ENCODE measurements at regions not wholly inside any gene's neighbourhood (a gene's known extent, or its start where the extent isn't known, plus 50 kb on each side); places are given as distances from the start of the nearest gene placed in this dataset.

DNA sequence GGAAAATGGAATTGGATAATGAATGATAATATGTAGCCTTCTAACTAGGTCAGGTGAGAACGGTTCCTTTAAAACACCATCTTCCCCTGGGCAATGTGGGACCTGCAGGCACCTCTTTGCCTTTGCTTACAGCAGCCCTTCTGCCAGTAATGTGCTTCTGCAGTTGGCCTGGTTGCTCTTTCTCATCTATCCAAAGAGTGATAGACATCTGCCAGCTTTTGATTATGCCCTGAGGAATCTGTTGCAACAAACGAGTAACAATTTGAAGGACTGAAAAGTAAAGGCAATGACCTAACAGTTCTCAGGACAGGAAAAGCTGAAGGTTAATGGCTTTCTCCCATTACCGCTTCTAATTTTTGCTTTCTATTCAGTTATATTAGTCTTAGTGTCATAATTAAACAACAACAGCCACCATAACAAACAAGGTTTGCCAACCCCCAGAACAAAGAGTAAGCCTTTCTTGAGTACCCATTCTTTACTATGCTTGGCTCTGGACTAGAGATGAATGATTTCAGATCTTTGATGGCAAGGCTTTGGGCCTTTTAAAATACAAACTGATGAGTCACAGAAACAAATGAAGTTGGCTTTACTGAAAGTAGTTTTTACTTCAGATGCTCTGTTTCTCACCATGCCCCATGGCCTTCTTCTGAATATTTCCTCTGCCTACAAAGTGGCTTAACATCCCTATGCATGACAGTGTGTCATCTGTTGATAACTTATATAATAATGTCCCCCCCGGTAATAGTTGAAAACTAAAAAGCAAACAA lies 76.1 kb upstream of the KRR1 start:
- DNase-seq (ENCODE audit: low read depth in 1 of 2, low spot score in 1 of 2) = no peak
- in situ Hi-C loops (cut with HindIII; ENCODE audit: low pct_unique_long_range_greater_than_20kb, low sequenced_read_pairs) = no loop called here
- TF ChIP-seq JUND (IDR thresholded peaks at IDR 0.05; ENCODE audit: low read depth) = no peak

DNA sequence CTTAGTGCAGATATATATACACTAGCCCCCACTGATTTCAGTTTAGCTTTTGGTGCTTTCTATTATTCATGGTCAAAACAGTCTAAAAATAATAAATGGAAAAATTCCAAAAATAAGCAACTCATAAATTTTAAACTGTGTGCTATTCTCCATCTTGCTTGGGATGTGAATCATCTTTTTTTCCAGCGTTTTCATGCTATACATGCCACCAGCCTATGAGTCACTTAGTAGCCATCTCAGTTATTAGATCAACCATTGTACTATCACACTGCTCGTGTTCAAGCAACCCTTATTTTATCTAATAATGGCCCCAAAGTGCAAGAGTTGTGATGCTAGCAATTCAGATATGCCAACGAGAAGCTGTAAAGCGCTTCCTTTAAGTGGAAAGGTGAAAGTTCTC lies 73.9 kb upstream of the KRR1 start:
- in situ Hi-C loops (cut with HindIII; ENCODE audit: low pct_unique_long_range_greater_than_20kb, low sequenced_read_pairs) = no loop called here
- no peak for TF ChIP-seq JUND (IDR thresholded peaks at IDR 0.05; ENCODE audit: low read depth)
- no peak for DNase-seq (ENCODE audit: low read depth in 1 of 2, low spot score in 1 of 2)

DNA sequence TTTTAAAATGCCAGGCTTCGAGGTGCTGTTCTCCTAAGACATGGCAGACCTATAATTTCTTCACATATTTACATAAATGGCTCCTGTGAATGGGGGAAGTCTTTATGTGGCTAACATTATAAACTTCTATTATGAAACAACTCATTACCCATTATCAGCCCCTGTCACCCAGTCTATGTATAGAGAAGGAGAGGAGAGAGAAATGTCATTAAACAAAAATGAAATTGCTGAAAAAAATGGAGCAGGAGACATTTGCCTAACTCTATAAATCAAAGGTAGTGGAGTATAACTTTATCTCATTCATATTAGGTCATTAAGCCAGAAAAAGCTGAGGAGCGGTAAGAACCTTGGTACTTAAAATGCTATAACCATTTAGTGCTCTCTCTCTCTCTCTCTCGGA lies 71.9 kb upstream of the KRR1 start:
- no peak for DNase-seq (ENCODE audit: low read depth in 1 of 2, low spot score in 1 of 2)
- in situ Hi-C loops (cut with HindIII; ENCODE audit: low pct_unique_long_range_greater_than_20kb, low sequenced_read_pairs) = no loop called here
- TF ChIP-seq JUND (IDR thresholded peaks at IDR 0.05; ENCODE audit: low read depth) = no peak

DNA sequence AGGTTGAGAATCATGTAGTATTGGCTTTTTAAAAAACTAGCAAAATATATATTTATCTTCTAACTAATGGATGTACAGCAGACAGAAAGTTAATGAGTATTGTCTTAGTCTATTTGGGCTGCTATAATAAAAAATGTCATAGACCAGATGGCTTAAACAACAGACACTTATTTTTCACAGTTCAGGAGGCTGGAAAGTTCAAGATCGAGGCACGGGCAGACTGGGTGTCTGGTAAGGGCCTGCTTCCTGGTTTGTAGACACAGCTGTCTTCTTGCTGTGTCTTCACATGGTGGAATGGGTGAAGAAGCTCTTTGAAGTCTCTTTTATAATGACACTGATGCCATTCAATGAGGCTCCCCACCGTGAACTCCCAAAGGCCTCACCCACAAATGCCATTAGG lies 70.1 kb upstream of the KRR1 start:
- TF ChIP-seq JUND (IDR thresholded peaks at IDR 0.05; ENCODE audit: low read depth) = no peak
- no peak for DNase-seq (ENCODE audit: low read depth in 1 of 2, low spot score in 1 of 2)
- in situ Hi-C loops (cut with HindIII; ENCODE audit: low pct_unique_long_range_greater_than_20kb, low sequenced_read_pairs) = no loop called here

DNA sequence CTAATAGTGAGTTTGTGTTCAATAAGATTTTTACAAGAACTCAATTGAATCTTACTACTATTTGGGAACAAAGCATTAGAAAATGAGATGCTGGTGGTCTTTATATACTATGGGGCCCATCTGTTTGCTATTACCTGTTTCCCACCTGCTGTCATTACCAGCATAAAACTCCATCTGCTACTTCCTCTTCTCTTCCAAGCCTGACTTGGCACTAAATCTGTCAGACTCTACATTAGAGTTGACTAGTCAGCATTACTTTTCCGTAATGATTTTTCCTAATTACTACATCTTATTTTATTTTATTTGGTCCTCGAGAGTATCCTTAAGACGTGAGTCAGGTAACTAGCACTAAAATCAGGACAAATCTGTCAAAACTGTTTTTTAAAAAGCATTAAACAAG lies 68.1 kb upstream of the KRR1 start:
- DNase-seq (ENCODE audit: low read depth in 1 of 2, low spot score in 1 of 2) = no peak
- in situ Hi-C loops (cut with HindIII; ENCODE audit: low pct_unique_long_range_greater_than_20kb, low sequenced_read_pairs) = no loop called here
- TF ChIP-seq JUND (IDR thresholded peaks at IDR 0.05; ENCODE audit: low read depth) = no peak

DNA sequence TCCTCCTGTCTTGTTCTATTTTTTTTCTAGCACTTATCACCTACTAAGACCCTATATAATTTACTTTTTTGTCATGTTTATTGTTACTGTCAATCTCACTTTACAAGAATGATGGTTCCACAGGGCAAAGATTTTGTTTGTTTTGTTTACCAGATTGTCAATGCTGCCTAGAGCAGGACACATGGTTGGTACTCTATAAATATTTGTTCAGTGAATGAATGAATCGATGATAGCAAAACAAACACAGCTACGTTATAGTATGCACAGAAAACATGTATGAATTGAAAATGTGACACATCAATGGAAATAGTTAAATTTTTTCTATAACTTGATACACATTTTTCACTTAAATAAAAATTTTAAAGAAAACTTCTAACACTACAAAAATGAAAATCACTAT lies 67.1 kb upstream of the KRR1 start:
- no peak for DNase-seq (ENCODE audit: low read depth in 1 of 2, low spot score in 1 of 2)
- in situ Hi-C loops (cut with HindIII; ENCODE audit: low pct_unique_long_range_greater_than_20kb, low sequenced_read_pairs) = no loop called here
- no peak for TF ChIP-seq JUND (IDR thresholded peaks at IDR 0.05; ENCODE audit: low read depth)

DNA sequence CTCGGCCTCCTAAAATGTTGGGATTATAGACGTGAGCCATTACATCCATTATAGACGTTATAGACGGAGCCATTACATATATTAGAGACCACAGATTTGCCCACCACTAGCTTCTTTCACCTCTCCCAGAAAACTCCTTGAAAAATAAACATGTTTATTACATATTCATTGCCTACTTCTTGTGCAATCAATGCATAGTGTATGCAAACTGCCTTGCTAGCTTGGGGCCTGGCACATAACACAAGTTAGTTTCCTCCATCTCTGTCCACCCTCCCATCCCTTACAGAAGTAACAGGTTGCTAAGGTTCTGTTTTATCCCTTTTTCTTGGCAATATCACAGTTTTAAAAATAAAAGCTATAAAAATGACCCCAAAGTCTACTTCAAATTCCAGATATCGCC lies 66.4 kb upstream of the KRR1 start:
- no peak for DNase-seq (ENCODE audit: low read depth in 1 of 2, low spot score in 1 of 2)
- in situ Hi-C loops (cut with HindIII; ENCODE audit: low pct_unique_long_range_greater_than_20kb, low sequenced_read_pairs) = no loop called here
- TF ChIP-seq JUND (IDR thresholded peaks at IDR 0.05; ENCODE audit: low read depth) = no peak

DNA sequence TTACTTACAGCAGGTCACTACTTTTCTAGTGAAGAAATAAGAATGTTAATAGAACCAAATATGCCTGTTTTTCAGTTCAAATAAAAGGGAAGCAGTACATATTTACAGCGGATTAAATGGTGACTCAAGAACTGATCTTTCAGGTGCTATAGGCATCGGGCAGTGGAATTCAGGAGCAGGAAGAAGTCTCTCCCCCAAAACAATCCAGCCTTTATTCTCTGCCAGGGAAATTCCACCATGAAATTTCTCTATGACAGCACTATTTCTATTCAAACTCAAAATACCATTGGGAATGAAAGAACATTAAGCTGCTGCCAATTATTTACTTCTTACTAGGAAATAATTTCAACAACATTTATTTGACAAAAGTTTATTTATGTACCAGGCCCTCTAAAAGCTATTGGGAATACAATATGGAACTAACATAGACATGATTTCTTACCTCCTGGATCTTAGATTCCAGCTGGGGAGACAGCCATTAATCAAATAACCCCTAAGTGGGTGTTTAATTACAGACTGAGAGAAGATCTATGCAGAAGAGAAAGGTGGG lies 60.3 kb upstream of the KRR1 start:
- in situ Hi-C loops (cut with HindIII; ENCODE audit: low pct_unique_long_range_greater_than_20kb, low sequenced_read_pairs) = no loop called here
- DNase-seq (ENCODE audit: low read depth in 1 of 2, low spot score in 1 of 2) = no peak
- TF ChIP-seq JUND (IDR thresholded peaks at IDR 0.05; ENCODE audit: low read depth) = no peak

DNA sequence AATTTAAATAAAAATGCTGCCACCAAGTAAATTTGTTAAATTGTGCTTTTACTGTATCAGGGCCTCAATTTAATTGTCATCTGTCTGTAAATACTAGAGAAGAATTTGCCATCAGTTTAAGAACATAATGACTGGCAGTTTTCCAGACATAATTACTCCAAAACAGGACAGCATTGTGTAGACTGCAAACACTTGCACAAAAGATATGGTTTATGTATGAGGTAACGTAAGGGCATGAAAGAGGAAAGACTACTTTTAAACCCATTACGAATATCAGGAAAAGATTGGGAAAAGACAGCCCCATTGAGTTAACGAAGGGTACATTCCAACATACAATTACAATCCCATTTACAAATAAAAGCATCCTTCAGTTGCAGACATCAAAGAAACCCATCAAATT lies 59.8 kb upstream of the KRR1 start:
- no peak for TF ChIP-seq JUND (IDR thresholded peaks at IDR 0.05; ENCODE audit: low read depth)
- no peak for DNase-seq (ENCODE audit: low read depth in 1 of 2, low spot score in 1 of 2)
- in situ Hi-C loops (cut with HindIII; ENCODE audit: low pct_unique_long_range_greater_than_20kb, low sequenced_read_pairs) = no loop called here

DNA sequence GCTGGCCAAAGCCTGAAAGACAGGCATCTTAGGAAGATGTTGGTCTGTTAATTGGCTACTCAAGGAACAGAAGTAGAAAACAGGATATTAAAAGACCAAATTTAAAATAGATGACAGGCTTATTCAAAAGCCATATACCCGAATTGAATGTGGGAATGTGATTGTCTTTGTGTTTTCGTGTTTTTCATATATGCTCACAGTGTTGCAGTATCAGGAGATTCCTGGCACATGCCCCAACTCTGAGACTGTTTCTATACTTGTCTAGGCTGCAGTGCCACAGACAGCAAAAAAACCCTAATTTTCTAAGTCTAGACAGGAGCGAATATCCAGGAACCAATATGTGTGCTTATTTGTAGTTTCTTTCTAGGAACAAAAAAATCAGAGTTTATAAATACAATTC lies 57.4 kb upstream of the KRR1 start:
- no peak for DNase-seq (ENCODE audit: low read depth in 1 of 2, low spot score in 1 of 2)
- in situ Hi-C loops (cut with HindIII; ENCODE audit: low pct_unique_long_range_greater_than_20kb, low sequenced_read_pairs) = no loop called here
- no peak for TF ChIP-seq JUND (IDR thresholded peaks at IDR 0.05; ENCODE audit: low read depth)

DNA sequence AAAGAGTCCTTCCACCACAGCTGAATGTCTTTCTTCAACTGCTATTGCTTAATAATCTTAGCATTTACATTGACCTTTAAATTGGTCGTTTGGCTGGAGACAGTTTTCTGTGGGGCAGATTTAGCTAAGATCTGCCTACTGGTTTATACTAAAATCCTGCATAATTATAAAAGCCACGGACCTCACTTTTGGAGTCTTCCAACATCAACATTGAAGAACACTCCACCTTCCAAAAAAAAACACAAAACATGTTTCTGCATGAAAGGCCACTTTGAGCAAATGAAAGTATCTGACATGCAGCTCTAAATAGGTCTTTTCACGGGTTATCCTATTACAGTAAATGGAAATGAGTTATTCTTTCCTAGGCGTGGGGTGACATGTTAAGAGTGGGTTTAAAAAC lies 57.0 kb upstream of the KRR1 start:
- no peak for TF ChIP-seq JUND (IDR thresholded peaks at IDR 0.05; ENCODE audit: low read depth)
- DNase-seq (ENCODE audit: low read depth in 1 of 2, low spot score in 1 of 2) = no peak
- in situ Hi-C loops (cut with HindIII; ENCODE audit: low pct_unique_long_range_greater_than_20kb, low sequenced_read_pairs) = no loop called here

DNA sequence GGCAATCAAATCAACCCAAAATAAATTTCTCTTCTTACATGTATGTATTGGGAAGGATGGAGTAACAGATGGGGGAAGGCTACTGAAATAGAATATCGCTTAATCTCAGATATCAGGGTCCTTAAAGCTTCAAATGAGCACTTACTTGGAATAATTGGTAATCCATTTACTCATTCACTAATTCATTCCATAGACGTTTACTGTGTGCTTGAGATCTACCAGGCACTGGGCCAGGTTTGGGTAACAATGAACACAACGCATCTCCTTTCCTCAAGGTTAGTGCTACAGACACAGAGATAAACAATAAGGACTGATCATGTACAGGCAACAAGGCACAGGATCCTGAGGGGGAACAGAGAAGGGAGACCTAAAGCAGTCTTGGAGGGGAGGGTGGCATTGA lies 54.4 kb upstream of the KRR1 start:
- no peak for TF ChIP-seq JUND (IDR thresholded peaks at IDR 0.05; ENCODE audit: low read depth)
- no peak for DNase-seq (ENCODE audit: low read depth in 1 of 2, low spot score in 1 of 2)
- in situ Hi-C loops (cut with HindIII; ENCODE audit: low pct_unique_long_range_greater_than_20kb, low sequenced_read_pairs) = no loop called here

DNA sequence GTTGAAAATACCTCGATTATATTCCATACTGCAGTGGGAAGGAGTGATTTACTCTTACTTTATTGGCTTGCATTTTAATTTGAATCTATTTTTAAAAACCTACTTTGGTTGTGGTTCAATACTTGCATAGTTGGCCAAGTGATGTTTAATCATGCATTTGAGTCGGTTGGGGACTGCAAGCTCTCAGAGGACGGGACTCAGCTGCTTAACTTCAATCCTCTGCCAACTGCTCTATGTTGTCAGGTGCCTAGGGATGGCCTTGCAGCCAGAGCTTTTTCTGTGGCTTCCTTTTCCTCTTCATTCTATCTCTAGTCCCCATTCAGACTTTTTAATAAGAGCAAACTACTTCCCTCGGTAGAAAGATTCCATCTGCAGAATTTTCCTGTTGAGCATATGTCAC lies 53.4 kb upstream of the KRR1 start:
- in situ Hi-C loops (cut with HindIII; ENCODE audit: low pct_unique_long_range_greater_than_20kb, low sequenced_read_pairs) = no loop called here
- no peak for DNase-seq (ENCODE audit: low read depth in 1 of 2, low spot score in 1 of 2)
- TF ChIP-seq JUND (IDR thresholded peaks at IDR 0.05; ENCODE audit: low read depth) = no peak

DNA sequence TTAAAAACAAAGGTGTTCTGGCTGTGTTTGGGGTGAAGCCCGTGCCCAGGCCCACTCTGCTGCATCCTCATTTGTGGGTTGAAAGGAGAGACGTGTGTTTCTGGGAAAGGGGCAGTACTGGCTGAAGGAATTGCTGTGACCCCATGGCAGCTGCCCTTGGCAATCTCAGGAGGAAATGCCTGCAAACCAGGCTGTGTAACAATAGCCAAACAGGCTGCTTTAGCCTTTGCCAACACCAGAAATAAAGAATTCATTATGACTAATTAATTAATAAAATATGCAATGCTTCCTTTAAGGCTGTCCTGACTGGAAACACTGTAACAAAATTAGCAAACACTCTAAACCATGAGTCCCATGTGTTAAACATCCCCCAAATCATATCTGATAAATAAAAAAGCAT lies 53.0 kb upstream of the KRR1 start:
- no peak for DNase-seq (ENCODE audit: low read depth in 1 of 2, low spot score in 1 of 2)
- TF ChIP-seq JUND (IDR thresholded peaks at IDR 0.05; ENCODE audit: low read depth) = no peak
- in situ Hi-C loops (cut with HindIII; ENCODE audit: low pct_unique_long_range_greater_than_20kb, low sequenced_read_pairs) = no loop called here
